ENCODE measurements at regions not wholly inside any gene's neighbourhood (a gene's known extent, or its start where the extent isn't known, plus 50 kb on each side); places are given as distances from the start of the nearest gene placed in this dataset.

- TF ChIP-seq CTCF (conservative IDR thresholded peaks at IDR 0.05) (peak; percentile 90), ZFX (IDR thresholded peaks at IDR 0.05) (no peak)
Measured at GRCh38 chr6:85354761-85355618, 94.9 kb upstream of the NT5E start.

Data from C4-2B (cell line).